ENCODE measurements at regions not wholly inside any gene's neighbourhood (a gene's known extent, or its start where the extent isn't known, plus 50 kb on each side); places are given as distances from the start of the nearest gene placed in this dataset.
"Not testable (repeated sequence)": the region's sequence is repeated elsewhere in the genome, so short reads cannot be mapped to it uniquely, and the experiment has no call there.

- DNase-seq (ENCODE audit: low spot score), result no peak
Observed at GRCh38 chr5:92560698-92561401, 1020.2 kb downstream of the NR2F1-AS1 start.

DNA sequence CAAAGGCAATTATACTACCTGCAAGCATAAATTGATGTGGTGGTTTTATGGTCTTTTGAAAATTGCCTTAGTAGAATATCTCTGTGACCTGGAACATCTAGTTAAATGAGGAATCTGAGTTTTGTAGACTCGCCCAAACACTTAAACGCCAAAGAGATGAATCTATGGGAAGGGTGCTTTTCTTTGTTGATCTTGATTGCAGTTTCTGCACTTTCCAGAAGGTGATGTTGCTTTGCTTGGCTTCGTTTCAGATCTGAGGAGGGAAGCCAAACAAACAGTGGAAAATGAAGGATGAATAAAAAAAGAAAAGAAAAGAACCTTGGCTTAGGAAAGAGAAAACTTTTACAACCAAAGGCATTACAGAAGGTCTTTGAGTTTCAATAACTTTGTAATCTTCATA is 1021.2 kb downstream of the NR2F1-AS1 start:
- no peak for DNase-seq (ENCODE audit: low spot score)

DNA sequence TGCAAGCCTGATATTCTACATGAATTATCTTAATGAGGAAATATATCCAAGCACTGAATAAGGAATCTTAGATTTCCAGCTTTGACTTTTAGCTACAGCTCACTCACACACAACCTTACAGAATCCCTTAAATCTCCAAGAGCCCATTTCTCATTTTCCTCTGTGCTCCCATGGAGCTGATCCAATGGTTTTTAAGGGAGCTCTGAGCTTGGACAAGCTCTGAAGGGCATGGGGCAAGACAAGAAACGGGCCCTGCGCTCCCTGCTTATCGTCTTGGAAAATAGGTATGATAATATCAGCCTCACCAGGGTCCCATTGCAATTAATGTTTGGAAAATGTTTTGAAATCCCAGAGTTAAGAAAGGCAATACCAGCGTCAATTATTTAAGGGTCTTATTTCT is 1021.7 kb downstream of the NR2F1-AS1 start:
- DNase-seq (ENCODE audit: low spot score), result no peak

GRCh38 chr5:92556747-92557146 is 1024.3 kb downstream of the NR2F1-AS1 start:
- DNase-seq (ENCODE audit: low spot score), result no peak

GRCh38 chr5:92554447-92555085 is 1026.5 kb downstream of the NR2F1-AS1 start:
- no peak for DNase-seq (ENCODE audit: low spot score)

DNA sequence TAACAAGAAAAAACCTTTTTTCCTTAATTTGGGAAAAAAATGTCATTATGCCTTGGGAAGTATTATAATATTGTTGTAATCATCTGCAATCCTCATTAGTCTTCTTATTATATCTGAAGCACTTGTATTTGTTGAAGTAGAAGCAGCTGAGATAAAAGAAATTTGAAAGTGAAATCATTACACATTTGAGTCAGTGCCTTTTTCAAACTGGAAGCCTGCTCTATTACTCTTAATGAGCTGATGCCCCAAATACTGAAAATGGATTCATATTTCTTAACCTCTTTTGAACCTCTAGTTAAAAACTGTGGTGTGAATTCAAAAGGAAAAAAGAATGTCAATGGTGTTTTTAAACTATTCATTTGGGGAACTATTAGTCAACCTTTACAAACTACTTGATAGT is 1027.7 kb downstream of the NR2F1-AS1 start:
- DNase-seq (ENCODE audit: low spot score), result no peak

- DNase-seq (ENCODE audit: low spot score), result no peak
Observed at GRCh38 chr5:92552206-92553160, 1028.5 kb downstream of the NR2F1-AS1 start.

- DNase-seq (ENCODE audit: low spot score), result no peak
Observed at GRCh38 chr5:92548346-92548745, 1032.7 kb downstream of the NR2F1-AS1 start.

DNA sequence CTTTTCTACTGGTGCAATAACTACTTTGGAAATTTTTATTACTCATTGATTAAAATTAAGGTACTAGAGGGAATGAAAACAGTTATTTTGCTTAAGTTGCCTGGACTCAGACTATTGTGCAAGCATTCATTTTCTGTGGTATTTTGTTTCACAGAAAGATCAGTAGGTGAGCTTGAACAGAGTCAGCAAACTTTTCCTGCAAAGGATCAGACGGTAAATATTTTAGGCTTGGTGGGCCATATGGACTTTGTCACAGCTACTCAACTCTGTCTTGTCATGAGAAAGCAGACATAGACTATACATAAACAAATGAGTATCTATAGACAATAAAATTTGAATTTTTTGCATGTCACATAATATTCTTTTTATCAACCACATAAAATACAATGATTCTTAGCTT is 1036.4 kb downstream of the NR2F1-AS1 start:
- DNase-seq (ENCODE audit: low spot score), result no peak

GRCh38 chr5:92544036-92544435 is 1037.0 kb downstream of the NR2F1-AS1 start:
- no peak for DNase-seq (ENCODE audit: low spot score)

- DNase-seq (ENCODE audit: low spot score), result no peak
Observed at GRCh38 chr5:92543201-92543600, 1037.8 kb downstream of the NR2F1-AS1 start.

DNA sequence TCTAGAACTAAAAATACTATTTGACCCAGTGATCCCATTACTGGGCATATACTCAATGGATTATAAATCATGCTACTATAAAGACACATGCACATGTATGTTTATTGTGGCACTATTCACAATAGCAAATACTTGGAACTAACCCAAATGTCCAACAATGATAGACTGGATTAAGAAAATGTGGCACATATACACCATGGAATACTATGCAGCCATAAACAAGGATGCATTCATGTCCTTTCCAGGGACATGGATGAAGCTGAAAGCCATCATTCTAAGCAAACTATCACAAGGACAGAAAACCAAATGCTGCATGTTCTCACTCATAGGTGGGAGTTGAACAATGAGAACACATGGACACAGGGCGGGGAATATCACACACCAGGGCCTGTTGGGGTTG is 1039.0 kb downstream of the NR2F1-AS1 start:
- not testable (repeated sequence) for DNase-seq (ENCODE audit: low spot score)

GRCh38 chr5:92527311-92528078 is 1053.5 kb downstream of the NR2F1-AS1 start:
- no peak for DNase-seq (ENCODE audit: low spot score)

DNA sequence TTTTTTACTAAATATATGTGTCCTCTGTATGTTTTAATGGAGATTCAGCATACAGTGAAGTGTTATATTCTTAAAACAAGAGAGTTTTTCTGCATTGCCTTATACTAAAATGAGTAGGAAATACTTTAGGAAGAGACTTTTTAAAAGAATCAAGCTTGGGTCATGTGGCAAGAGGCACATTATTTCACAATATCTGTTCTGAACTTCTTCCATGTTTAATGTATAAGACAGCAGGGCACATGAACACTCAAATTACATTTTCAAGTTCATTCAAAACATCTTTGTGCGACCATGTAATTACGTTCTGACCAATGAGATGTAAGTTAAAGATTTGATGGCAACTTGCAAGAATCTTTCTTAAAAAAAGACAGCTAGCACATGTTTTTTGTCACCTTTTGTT is 1055.9 kb downstream of the NR2F1-AS1 start:
- no peak for DNase-seq (ENCODE audit: low spot score)

- no peak for DNase-seq (ENCODE audit: low spot score)
Observed at GRCh38 chr5:92519811-92520632, 1061.0 kb downstream of the NR2F1-AS1 start.

GRCh38 chr5:92518318-92518904 is 1062.6 kb downstream of the NR2F1-AS1 start:
- no peak for DNase-seq (ENCODE audit: low spot score)

- no peak for DNase-seq (ENCODE audit: low spot score)
Observed at GRCh38 chr5:92514896-92515295, 1066.1 kb downstream of the NR2F1-AS1 start.

GRCh38 chr5:92513067-92513466 is 1068.0 kb downstream of the NR2F1-AS1 start:
- DNase-seq (ENCODE audit: low spot score), result no peak

- DNase-seq (ENCODE audit: low spot score), result no peak
Observed at GRCh38 chr5:92508271-92508670, 1072.7 kb downstream of the NR2F1-AS1 start.

DNA sequence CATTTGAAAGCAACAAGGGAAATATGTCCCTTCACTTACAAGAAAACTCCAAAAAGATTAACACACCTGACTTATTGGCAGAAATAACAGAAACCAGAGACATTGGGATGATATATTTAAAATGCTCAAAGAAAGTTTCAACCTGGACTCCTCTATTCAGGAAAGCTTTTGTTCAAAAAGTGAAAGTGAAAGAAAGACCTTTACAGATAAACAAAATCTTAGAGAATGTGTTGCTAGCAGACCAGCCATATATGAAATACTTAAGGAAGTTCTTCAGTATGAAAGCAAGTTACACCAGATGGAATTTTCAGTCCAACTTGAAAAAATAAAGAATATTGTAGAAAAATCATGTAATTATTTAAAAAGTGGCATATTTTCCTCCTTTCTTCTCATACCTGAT is 1075.1 kb downstream of the NR2F1-AS1 start:
- no peak for DNase-seq (ENCODE audit: low spot score)

GRCh38 chr5:92505145-92505544 is 1075.9 kb downstream of the NR2F1-AS1 start:
- no peak for DNase-seq (ENCODE audit: low spot score)
